ENCODE measurements at regions not wholly inside any gene's neighbourhood (a gene's known extent, or its start where the extent isn't known, plus 50 kb on each side); places are given as distances from the start of the nearest gene placed in this dataset.

- TF ChIP-seq EZH2 (optimal IDR thresholded peaks at IDR 0.05; ENCODE audit: low read depth, low read length) (no peak), CTCF (IDR thresholded peaks at IDR 0.05; ENCODE audit: low read length) (no peak), EZH2phosphoT487 (IDR thresholded peaks at IDR 0.05; ENCODE audit: low read length) (no peak)
These were observed 208.3 kb upstream of the WSCD1 start for GRCh38 chr17:5861854-5862253.
